ENCODE measurements at regions not wholly inside any gene's neighbourhood (a gene's known extent, or its start where the extent isn't known, plus 50 kb on each side); places are given as distances from the start of the nearest gene placed in this dataset.
A peak's percentile ranks its signal among the peaks of the same experiment; 100 is the strongest.

GRCh38 chr14:65238456-65238855 lies 136.1 kb upstream of the MAX start (continued):
- TF ChIP-seq ZNF652 (CRISPR knock-in tag; IDR thresholded peaks at IDR 0.05; ENCODE audit: borderline replicate concordance, low read depth) (no peak), ZNF44 (CRISPR knock-in tag; IDR thresholded peaks at IDR 0.05) (no peak), CBFB (CRISPR knock-in tag; IDR thresholded peaks at IDR 0.05) (no peak), ZFY (CRISPR knock-in tag; IDR thresholded peaks at IDR 0.05) (no peak), ZNF710 (CRISPR knock-in tag; IDR thresholded peaks at IDR 0.05; ENCODE audit: borderline replicate concordance) (peak; percentile 95), HHEX (CRISPR knock-in tag; IDR thresholded peaks at IDR 0.05) (no peak), ZBTB4 (CRISPR knock-in tag; IDR thresholded peaks at IDR 0.05; ENCODE audit: borderline replicate concordance) (no peak), CREB3 (CRISPR knock-in tag; IDR thresholded peaks at IDR 0.05) (no peak), RXRA (CRISPR knock-in tag; IDR thresholded peaks at IDR 0.05) (peak; percentile 70; the same call in 1 of the 2 replicates), TOE1 (CRISPR knock-in tag; IDR thresholded peaks at IDR 0.05) (no peak), ETS1 (CRISPR knock-in tag; IDR thresholded peaks at IDR 0.05) (no peak), RERE (CRISPR knock-in tag; IDR thresholded peaks at IDR 0.05; ENCODE audit: low read depth) (0 out of 2 replicates have a peak, but pooled peaks have one; percentile 47), TFE3 (CRISPR knock-in tag; IDR thresholded peaks at IDR 0.05) (no peak), ADNP (CRISPR knock-in tag; IDR thresholded peaks at IDR 0.05) (no peak), ELF1 (CRISPR knock-in tag; IDR thresholded peaks at IDR 0.05) (no peak), NCOA5 (CRISPR knock-in tag; IDR thresholded peaks at IDR 0.05) (no peak), ZNF556 (CRISPR knock-in tag; IDR thresholded peaks at IDR 0.05; ENCODE audit: borderline replicate concordance) (no peak; the same call in 1 of the 2 replicates)
